Stomach (tissue), 4 donors: ENCODE measurements at regions not wholly inside any gene's neighbourhood (a gene's known extent, or its start where the extent isn't known, plus 50 kb on each side); places are given as distances from the start of the nearest gene placed in this dataset.

Experiments used
- EP300 ChIP-seq: sonication (generic); formaldehyde crosslinking; IDR thresholded peaks from one replicate; pipeline ENCODE4 v1.6.1; 2017; ENCODE audit warnings: antibody characterized with exemption
- POLR2A ChIP-seq, 4 donors: fragments of 450-650 bp; IDR thresholded peaks; one replicate each; pipeline ENCODE4 v1.6.1; 2016; ENCODE audit warnings: antibody characterized with exemption in 4 of 4, control low read depth in 2 of 4, mild to moderate bottlenecking in 1 of 4, moderate library complexity in 1 of 4
- POLR2AphosphoS5 ChIP-seq, 3 donors: sonication (generic); formaldehyde crosslinking; IDR thresholded peaks; one replicate each; pipeline ENCODE4 v1.6.1; 2016; ENCODE audit warnings: antibody characterized with exemption in 3 of 3
- TF ChIP-seq, protein P1 (sequence below), 7 experiments: fragments of 450-650 bp in 4 of 7; fragments of 200-600 bp in 3 of 7; sonication (generic) in 3 of 7; IDR thresholded peaks; one replicate each; pipeline ENCODE4 v1.5.1; 2016 to 2019; ENCODE audit warnings: antibody characterized with exemption in 7 of 7, control low read depth in 2 of 7, mild to moderate bottlenecking in 1 of 7

DNA sequence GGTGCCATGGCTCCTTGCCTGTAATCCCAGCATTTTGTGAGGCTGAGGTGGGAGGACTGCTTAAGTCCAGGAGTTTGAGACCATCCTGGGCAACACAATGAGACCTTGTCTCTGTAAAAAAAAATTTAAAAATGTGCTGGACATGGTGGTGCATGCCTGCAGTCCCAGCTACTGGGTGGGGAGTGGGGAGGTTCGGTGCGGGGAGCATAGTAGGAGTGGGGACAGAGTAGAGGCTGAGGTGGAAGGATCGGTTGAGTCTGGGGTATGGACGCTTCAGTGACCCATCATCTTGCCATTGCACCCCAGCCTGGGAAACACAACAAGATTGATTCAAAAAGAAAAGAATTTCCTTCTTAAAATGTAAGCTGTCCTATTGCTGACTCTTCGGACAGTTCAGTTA, 1490.0 kb upstream of the GBE1 start:
- TF ChIP-seq, protein P1, sequence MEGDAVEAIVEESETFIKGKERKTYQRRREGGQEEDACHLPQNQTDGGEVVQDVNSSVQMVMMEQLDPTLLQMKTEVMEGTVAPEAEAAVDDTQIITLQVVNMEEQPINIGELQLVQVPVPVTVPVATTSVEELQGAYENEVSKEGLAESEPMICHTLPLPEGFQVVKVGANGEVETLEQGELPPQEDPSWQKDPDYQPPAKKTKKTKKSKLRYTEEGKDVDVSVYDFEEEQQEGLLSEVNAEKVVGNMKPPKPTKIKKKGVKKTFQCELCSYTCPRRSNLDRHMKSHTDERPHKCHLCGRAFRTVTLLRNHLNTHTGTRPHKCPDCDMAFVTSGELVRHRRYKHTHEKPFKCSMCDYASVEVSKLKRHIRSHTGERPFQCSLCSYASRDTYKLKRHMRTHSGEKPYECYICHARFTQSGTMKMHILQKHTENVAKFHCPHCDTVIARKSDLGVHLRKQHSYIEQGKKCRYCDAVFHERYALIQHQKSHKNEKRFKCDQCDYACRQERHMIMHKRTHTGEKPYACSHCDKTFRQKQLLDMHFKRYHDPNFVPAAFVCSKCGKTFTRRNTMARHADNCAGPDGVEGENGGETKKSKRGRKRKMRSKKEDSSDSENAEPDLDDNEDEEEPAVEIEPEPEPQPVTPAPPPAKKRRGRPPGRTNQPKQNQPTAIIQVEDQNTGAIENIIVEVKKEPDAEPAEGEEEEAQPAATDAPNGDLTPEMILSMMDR (IDR thresholded peaks at IDR 0.05): no peak
- TF ChIP-seq POLR2A (IDR thresholded peaks at IDR 0.05) (no peak), POLR2AphosphoS5 (IDR thresholded peaks at IDR 0.05) (no peak), EP300 (no peak)
